ENCODE measurements at regions not wholly inside any gene's neighbourhood (a gene's known extent, or its start where the extent isn't known, plus 50 kb on each side); places are given as distances from the start of the nearest gene placed in this dataset.

DNA sequence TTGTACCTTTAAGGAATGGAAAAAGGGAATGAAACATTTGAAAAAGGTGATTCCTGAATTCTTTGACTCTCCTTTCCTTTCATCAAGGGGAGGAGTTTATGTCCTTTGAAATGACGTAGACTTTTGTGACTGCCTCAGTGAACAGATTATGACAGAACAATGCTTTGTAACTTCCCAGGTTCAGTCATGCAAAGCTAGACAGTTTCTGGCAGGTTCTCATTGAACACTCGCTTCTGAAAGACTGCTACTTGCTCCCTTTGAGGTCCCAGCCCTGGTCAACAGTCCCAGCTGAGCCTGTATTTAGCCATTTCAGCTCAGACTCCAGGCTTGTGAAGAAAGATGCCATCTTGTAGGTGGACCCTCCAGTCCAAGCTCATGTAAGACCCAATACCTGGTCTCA lies 1178.9 kb downstream of the BCL11B start:
- H4K20me1 ChIP-seq (ENCODE audit: insufficient read depth, poor library complexity, severe bottlenecking): no peaks in the 10 kb centered on the region
- no peaks in the 10 kb centered on the region for H3K4me1 ChIP-seq (ENCODE audit: insufficient read depth)
- TF ChIP-seq EZH2phosphoT487 (IDR thresholded peaks at IDR 0.05; ENCODE audit: low read depth, severe bottlenecking, unreplicated experiment): no peak
- TF ChIP-seq EZH2 (IDR thresholded peaks at IDR 0.05; ENCODE audit: borderline replicate concordance): no peak
- TF ChIP-seq, protein P1, sequence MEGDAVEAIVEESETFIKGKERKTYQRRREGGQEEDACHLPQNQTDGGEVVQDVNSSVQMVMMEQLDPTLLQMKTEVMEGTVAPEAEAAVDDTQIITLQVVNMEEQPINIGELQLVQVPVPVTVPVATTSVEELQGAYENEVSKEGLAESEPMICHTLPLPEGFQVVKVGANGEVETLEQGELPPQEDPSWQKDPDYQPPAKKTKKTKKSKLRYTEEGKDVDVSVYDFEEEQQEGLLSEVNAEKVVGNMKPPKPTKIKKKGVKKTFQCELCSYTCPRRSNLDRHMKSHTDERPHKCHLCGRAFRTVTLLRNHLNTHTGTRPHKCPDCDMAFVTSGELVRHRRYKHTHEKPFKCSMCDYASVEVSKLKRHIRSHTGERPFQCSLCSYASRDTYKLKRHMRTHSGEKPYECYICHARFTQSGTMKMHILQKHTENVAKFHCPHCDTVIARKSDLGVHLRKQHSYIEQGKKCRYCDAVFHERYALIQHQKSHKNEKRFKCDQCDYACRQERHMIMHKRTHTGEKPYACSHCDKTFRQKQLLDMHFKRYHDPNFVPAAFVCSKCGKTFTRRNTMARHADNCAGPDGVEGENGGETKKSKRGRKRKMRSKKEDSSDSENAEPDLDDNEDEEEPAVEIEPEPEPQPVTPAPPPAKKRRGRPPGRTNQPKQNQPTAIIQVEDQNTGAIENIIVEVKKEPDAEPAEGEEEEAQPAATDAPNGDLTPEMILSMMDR (IDR thresholded peaks at IDR 0.05; ENCODE audit: poor library complexity): no peak
- H3K9me3 ChIP-seq (ENCODE audit: low read depth): no peaks in the 10 kb centered on the region
- H3K27ac ChIP-seq: no peak overlapping the region
- H3K27me3 ChIP-seq: no peaks in the 10 kb centered on the region
- no peaks in the 10 kb centered on the region for H3K9me2 ChIP-seq (replicated peaks; ENCODE audit: insufficient read depth)
- WGBS (ENCODE audit: low lambda C conversion rate, missing lambda C conversion rate): 84% methylated on average over 2 of the region's 2 CpGs
- no peak for DNase-seq (ENCODE audit: low spot score)
- H2AFZ ChIP-seq: no peak overlapping the region
- no peak overlapping the region for H3K4me2 ChIP-seq
- no peaks in the 10 kb centered on the region for H3K79me2 ChIP-seq
- no peak overlapping the region for H3K4me3 ChIP-seq
- no peaks in the 10 kb centered on the region for H3K36me3 ChIP-seq (replicated peaks; ENCODE audit: insufficient read depth, low read depth)

DNA sequence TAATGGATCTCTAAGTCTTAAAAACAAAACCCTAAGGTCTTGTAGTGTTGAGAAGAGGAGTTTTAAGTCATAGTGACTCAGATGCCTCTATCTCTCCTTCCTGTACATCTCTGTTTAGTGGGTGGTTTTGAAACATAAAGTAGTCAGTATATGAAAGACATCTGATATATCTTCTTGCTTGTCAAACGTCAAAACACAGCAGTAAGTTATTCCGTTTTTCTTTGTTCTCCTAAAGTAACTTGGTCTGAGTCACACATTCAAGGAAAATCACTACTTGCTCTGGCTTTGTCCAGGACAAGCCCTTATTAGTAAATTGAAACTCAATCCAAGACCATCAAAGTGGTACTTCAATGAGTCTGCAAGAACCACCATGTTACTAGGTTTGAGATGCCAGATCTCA lies 1172.5 kb downstream of the BCL11B start:
- H4K20me1 ChIP-seq (ENCODE audit: insufficient read depth, poor library complexity, severe bottlenecking): no peaks in the 10 kb centered on the region
- H3K4me1 ChIP-seq (ENCODE audit: insufficient read depth): no peaks in the 10 kb centered on the region
- 81% methylated on average over 2 of the region's 2 CpGs for WGBS (ENCODE audit: low lambda C conversion rate, missing lambda C conversion rate)
- H3K4me3 ChIP-seq: no peak overlapping the region
- H3K4me2 ChIP-seq: no peak overlapping the region
- H3K27ac ChIP-seq: no peak overlapping the region
- DNase-seq (ENCODE audit: low spot score): no peak
- no peak overlapping the region for H2AFZ ChIP-seq
- H3K9me3 ChIP-seq (ENCODE audit: low read depth): no peaks in the 10 kb centered on the region
- no peaks in the 10 kb centered on the region for H3K36me3 ChIP-seq (replicated peaks; ENCODE audit: insufficient read depth, low read depth)
- TF ChIP-seq, protein P1 (IDR thresholded peaks at IDR 0.05; ENCODE audit: poor library complexity): no peak
- no peak for TF ChIP-seq EZH2phosphoT487 (IDR thresholded peaks at IDR 0.05; ENCODE audit: low read depth, severe bottlenecking, unreplicated experiment)
- no peak for TF ChIP-seq EZH2 (IDR thresholded peaks at IDR 0.05; ENCODE audit: borderline replicate concordance)
- H3K27me3 ChIP-seq: no peaks in the 10 kb centered on the region
- no peaks in the 10 kb centered on the region for H3K9me2 ChIP-seq (replicated peaks; ENCODE audit: insufficient read depth)
- H3K79me2 ChIP-seq: no peaks in the 10 kb centered on the region

DNA sequence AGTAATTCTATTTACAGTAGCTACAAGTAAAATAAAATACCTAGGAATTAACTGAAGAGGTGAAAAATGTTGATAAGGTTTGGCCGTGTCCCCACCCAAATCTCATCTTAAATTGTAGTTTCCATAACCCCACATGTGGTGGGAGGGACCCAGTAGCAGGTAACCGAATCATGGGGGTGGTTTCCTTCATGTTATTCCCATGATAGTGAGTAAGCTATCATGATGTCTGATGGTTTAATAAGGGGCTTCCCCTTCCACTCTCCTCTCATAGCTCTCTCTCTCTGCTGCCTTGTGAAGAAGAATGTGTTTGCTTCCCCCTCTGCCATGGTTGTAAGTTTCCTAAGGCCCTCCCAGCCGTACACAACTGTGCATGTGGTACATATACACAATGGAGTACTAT lies 1170.7 kb downstream of the BCL11B start:
- H3K4me1 ChIP-seq (ENCODE audit: insufficient read depth): no peaks in the 10 kb centered on the region
- no peaks in the 10 kb centered on the region for H3K36me3 ChIP-seq (replicated peaks; ENCODE audit: insufficient read depth, low read depth)
- TF ChIP-seq EZH2phosphoT487 (IDR thresholded peaks at IDR 0.05; ENCODE audit: low read depth, severe bottlenecking, unreplicated experiment) (no peak), EZH2 (IDR thresholded peaks at IDR 0.05; ENCODE audit: borderline replicate concordance) (no peak)
- TF ChIP-seq, protein P1 (IDR thresholded peaks at IDR 0.05; ENCODE audit: poor library complexity): no peak
- H3K27me3 ChIP-seq: no peaks in the 10 kb centered on the region
- DNase-seq (ENCODE audit: low spot score): no peak
- H3K9me3 ChIP-seq (ENCODE audit: low read depth): no peaks in the 10 kb centered on the region
- H2AFZ ChIP-seq: no peak overlapping the region
- H3K4me3 ChIP-seq: no peak overlapping the region
- no peak overlapping the region for H3K27ac ChIP-seq
- no peak overlapping the region for H3K4me2 ChIP-seq
- no peaks in the 10 kb centered on the region for H4K20me1 ChIP-seq (ENCODE audit: insufficient read depth, poor library complexity, severe bottlenecking)
- no peaks in the 10 kb centered on the region for H3K79me2 ChIP-seq
- 82% methylated on average over 3 of the region's 3 CpGs for WGBS (ENCODE audit: low lambda C conversion rate, missing lambda C conversion rate)
- H3K9me2 ChIP-seq (replicated peaks; ENCODE audit: insufficient read depth): no peaks in the 10 kb centered on the region

DNA sequence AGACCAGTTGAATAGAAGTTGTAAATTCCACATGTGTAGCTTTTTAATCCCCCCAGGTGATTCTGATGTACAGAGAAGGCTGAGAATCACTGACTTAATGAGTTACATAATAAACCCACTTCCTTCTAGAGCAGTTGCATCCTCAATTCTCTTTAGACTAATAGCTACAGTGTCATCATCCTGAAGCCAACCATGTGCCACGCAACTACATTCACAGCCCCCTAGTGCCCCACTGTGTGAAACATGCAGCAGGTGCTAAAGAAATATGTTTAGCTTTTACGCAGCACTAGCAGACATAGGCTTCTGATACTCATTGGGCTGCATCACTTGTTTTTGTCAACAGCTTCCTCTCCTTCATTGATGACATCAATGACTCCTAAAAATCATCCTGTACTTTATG lies 1168.3 kb downstream of the BCL11B start:
- Histone ChIP-seq H4K20me1 (ENCODE audit: insufficient read depth, poor library complexity, severe bottlenecking) (no peaks in the 10 kb centered on the region), H3K79me2 (no peaks in the 10 kb centered on the region), H3K27ac (no peak overlapping the region), H3K4me3 (no peak overlapping the region), H3K36me3 (replicated peaks; ENCODE audit: insufficient read depth, low read depth) (no peaks in the 10 kb centered on the region), H3K27me3 (no peaks in the 10 kb centered on the region), H3K9me3 (ENCODE audit: low read depth) (no peaks in the 10 kb centered on the region), H2AFZ (no peak overlapping the region), H3K9me2 (replicated peaks; ENCODE audit: insufficient read depth) (no peaks in the 10 kb centered on the region), H3K4me1 (ENCODE audit: insufficient read depth) (no peaks in the 10 kb centered on the region), H3K4me2 (no peak overlapping the region)
- 95% methylated on average over 2 of the region's 2 CpGs for WGBS (ENCODE audit: low lambda C conversion rate, missing lambda C conversion rate)
- no peak for DNase-seq (ENCODE audit: low spot score)
- no peak for TF ChIP-seq EZH2 (IDR thresholded peaks at IDR 0.05; ENCODE audit: borderline replicate concordance)
- TF ChIP-seq EZH2phosphoT487 (IDR thresholded peaks at IDR 0.05; ENCODE audit: low read depth, severe bottlenecking, unreplicated experiment): no peak
- TF ChIP-seq, protein P1 (IDR thresholded peaks at IDR 0.05; ENCODE audit: poor library complexity): no peak
